Mesothelial cell of epicardium (in vitro differentiated cells): ENCODE measurements at regions not wholly inside any gene's neighbourhood (a gene's known extent, or its start where the extent isn't known, plus 50 kb on each side); places are given as distances from the start of the nearest gene placed in this dataset.
"Not testable (repeated sequence)": the region's sequence is repeated elsewhere in the genome, so short reads cannot be mapped to it uniquely, and the experiment has no call there.

Experiments used
- DNase-seq, 2 experiments: peaks; one replicate each; pipeline ENCODE4 v3.0.0; 2021; ENCODE audit warnings: low spot score in 2 of 2; ENCODE audit not compliant: unreplicated experiment in 2 of 2
- H3K27ac Mint-ChIP-seq: 2 replicates; pipeline ENCODE4 v1.8.0; 2021; ENCODE audit warnings: mixed read lengths
- H3K27me3 Mint-ChIP-seq: 2 replicates; pipeline ENCODE4 v1.8.0; 2021; ENCODE audit warnings: low read depth, mixed read lengths
- H3K36me3 Mint-ChIP-seq: 2 replicates; pipeline ENCODE4 v1.8.0; 2021; ENCODE audit warnings: mixed read lengths
- H3K4me1 Mint-ChIP-seq: 2 replicates; pipeline ENCODE4 v1.8.0; 2021; ENCODE audit warnings: mixed read lengths
- H3K4me3 Mint-ChIP-seq: 2 replicates; pipeline ENCODE4 v1.8.0; 2021; ENCODE audit warnings: mild to moderate bottlenecking, moderate library complexity, mixed read lengths
- H3K9me3 Mint-ChIP-seq: 2 replicates; pipeline ENCODE4 v1.8.0; 2021; ENCODE audit warnings: mixed read lengths
- TF ChIP-seq, protein P1 (sequence below): fragments of 200-600 bp; sonication (generic); IDR thresholded peaks from one replicate; pipeline ENCODE4 v1.5.0; 2021; ENCODE audit warnings: antibody characterized with exemption; ENCODE audit not compliant: unreplicated experiment

DNA sequence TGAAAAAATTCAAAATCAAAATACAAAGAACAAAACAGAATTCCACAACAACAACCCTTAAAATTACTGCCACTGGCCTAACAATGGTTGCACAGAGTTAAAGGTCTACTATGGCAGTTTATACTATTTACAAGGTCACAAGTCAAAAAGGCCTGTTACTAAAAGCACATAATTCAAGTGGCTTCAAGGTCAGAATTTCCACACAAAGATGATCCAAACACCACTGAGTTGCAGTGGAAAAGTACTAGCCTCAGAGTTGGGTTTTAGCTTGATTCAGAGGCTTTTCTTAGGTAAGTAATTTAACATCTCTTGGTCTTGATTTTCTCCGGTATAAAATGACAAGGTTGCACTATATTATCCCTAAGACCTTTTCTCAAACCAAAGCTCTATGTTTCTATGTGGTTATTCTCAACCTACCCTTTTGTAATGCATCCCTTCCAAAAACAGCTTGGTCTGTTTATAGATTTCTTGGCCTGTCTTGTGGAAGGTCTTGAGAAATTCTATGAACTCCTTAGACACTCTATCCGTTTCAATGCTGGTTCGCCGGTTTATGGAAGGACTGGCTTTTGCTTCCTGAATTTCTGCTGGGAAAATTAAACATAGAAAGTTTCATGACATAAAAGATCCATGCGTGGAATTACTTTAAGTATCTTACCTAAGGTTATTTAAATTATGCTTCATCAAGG, 69.5 kb downstream of the MDH2 start:
- H3K9me3 Mint-ChIP-seq, H3K36me3 Mint-ChIP-seq, DNase-seq, H3K4me3 Mint-ChIP-seq, H3K27ac Mint-ChIP-seq, H3K4me1 Mint-ChIP-seq, H3K27me3 Mint-ChIP-seq: not testable (repeated sequence)

DNA sequence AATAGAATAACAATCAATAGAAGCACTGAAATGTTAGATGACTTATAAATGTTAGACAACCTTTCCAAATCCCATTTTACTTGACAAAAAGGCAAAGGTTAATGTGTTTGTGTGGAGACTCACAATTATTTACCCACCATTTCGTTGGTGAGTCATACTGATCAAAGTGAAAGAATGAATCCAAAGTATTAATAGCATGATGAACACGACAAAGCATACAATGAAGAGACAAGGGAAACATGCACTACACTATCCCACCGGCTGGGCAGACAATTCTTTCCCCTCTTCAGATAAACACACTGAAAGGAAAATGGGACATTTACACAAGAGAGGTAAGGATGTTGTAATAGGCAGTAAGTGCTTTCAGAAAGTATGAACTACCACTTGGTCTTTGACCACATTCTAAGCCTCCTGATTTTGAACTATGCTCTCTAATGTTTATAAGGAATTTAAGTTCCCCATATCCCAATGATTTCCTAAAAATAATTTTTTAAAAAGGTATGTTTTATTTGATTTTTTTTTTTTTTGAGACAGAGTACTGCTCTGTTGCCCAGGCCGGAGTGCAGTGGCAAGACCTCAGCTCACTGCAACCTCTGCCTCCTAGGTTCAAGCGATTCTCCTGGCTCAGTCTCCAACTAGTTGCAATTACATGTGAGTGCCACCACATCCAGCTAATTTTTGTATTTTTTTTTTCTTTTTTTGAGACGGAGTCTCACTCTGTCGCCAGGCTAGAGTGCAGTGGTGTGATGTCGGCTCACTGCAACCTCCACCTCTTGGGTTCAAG, 70.5 kb downstream of the MDH2 start:
- not testable (repeated sequence) for H3K4me3 Mint-ChIP-seq, H3K36me3 Mint-ChIP-seq, H3K27me3 Mint-ChIP-seq, H3K4me1 Mint-ChIP-seq, H3K9me3 Mint-ChIP-seq, H3K27ac Mint-ChIP-seq, DNase-seq

DNA sequence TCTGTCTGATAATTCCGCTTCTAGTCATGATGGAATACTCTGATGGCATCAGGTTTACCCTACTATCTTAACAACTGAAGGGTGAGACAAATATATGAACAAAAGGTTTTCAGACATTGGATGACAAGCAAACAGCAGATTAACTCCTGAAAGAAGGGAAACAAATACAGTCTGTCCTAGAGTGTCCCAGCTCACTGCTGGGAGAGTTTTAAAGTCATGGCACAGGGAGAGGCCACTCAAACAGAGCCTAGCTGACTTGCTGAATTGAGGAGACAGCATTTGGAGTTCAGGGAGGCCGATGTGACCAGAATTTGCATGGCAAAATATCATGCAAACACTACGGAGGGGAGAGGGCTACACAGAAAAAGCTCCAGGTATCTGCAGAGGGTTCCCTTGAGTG, 73.1 kb downstream of the MDH2 start:
- no peak overlapping the region for H3K4me3 Mint-ChIP-seq
- no peak overlapping the region for H3K27ac Mint-ChIP-seq
- H3K4me1 Mint-ChIP-seq, result no peaks in the 10 kb centered on the region
- H3K27me3 Mint-ChIP-seq, result no peaks in the 10 kb centered on the region
- TF ChIP-seq, protein P1, sequence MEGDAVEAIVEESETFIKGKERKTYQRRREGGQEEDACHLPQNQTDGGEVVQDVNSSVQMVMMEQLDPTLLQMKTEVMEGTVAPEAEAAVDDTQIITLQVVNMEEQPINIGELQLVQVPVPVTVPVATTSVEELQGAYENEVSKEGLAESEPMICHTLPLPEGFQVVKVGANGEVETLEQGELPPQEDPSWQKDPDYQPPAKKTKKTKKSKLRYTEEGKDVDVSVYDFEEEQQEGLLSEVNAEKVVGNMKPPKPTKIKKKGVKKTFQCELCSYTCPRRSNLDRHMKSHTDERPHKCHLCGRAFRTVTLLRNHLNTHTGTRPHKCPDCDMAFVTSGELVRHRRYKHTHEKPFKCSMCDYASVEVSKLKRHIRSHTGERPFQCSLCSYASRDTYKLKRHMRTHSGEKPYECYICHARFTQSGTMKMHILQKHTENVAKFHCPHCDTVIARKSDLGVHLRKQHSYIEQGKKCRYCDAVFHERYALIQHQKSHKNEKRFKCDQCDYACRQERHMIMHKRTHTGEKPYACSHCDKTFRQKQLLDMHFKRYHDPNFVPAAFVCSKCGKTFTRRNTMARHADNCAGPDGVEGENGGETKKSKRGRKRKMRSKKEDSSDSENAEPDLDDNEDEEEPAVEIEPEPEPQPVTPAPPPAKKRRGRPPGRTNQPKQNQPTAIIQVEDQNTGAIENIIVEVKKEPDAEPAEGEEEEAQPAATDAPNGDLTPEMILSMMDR, result no peak
- DNase-seq, result no peak
- H3K9me3 Mint-ChIP-seq, result no peaks in the 10 kb centered on the region
- no peaks in the 10 kb centered on the region for H3K36me3 Mint-ChIP-seq

DNA sequence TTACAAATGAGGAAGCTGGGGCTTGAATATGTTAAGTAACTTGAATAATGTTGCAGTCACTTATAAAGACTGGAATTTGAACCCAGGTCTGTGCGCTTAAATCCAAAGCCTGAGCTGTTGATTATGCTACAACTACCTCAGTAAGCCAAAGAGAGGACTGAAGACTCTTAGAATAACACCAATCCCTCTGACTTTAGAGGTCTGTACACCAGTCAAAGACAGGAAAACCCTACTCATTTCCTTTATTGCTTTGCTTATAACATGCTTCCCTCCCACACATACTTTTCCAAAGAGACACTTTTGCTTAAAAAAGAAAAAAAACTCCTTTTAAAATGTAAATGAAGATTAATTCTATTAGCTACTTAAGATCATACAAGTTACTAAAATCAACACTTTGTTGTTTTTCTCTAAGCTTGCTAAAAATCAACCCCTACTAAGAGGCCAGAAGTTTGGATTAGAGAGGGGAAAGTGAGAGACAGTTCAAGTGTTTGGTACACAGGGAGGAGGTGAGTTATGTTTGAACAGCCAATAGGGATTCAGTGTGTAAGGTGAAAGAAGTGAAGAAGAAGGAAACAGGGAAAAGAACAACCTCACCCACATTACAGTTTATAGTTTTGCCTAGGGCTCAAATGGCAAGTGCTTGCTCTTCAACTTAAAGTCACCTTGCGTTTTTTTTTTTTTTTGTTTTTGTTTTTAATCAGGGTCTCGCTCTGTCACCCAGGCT, 74.8 kb downstream of the MDH2 start:
- no peak overlapping the region for H3K27ac Mint-ChIP-seq
- H3K27me3 Mint-ChIP-seq, result no peaks in the 10 kb centered on the region
- H3K4me1 Mint-ChIP-seq, result no peaks in the 10 kb centered on the region
- H3K4me3 Mint-ChIP-seq, result no peak overlapping the region
- H3K9me3 Mint-ChIP-seq, result no peaks in the 10 kb centered on the region
- H3K36me3 Mint-ChIP-seq, result no peaks in the 10 kb centered on the region
- TF ChIP-seq, protein P1, result no peak
- DNase-seq, result no peak

DNA sequence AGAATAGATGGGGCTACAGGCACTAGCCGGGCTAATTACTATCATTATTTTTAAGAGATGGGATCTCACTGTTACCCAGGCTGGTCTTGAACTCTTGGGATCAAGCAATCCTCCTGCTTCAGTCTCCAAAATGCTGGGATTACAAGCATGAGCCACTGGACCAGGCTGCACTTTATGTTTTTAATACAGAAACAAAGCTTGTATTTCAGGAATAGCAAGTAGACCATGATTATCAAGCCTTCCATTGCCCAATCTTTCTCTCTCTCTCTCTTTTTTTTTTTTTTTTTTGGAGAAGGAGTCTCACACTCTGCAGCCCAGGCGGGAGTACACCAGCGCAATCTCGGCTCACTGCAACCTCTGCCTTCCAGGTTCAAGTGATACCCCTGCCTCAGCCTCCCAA, 75.4 kb downstream of the MDH2 start:
- no peaks in the 10 kb centered on the region for H3K4me1 Mint-ChIP-seq
- H3K36me3 Mint-ChIP-seq, result no peaks in the 10 kb centered on the region
- DNase-seq, result no peak
- TF ChIP-seq, protein P1, result no peak
- H3K9me3 Mint-ChIP-seq, result no peaks in the 10 kb centered on the region
- no peaks in the 10 kb centered on the region for H3K27me3 Mint-ChIP-seq
- H3K4me3 Mint-ChIP-seq, result no peak overlapping the region
- H3K27ac Mint-ChIP-seq, result no peak overlapping the region

DNA sequence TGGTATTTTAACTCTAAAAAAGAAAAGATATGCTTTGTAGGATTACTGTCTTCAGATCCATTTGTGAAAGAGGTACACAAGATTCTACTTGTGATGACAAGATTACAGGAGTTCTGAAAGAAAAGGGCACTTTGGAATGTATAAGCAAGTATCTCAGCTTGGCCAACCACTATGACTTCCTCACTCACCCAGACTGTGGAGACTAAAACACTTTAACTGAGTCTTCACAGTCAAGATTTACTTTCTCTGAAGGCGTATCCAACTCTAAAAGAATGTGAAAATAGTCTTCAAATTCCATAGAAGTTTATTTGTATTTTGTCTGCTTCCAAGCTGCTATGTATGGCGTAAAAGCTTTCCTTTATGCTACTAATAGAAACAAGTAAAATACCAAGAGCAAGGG, 76.1 kb upstream of the SRRM3 start:
- H3K36me3 Mint-ChIP-seq, result no peaks in the 10 kb centered on the region
- no peak for DNase-seq
- H3K9me3 Mint-ChIP-seq, result no peaks in the 10 kb centered on the region
- peaks cover under 1% of the 10 kb centered on the region for H3K27me3 Mint-ChIP-seq
- no peak overlapping the region for H3K27ac Mint-ChIP-seq
- no peak overlapping the region for H3K4me3 Mint-ChIP-seq
- no peaks in the 10 kb centered on the region for H3K4me1 Mint-ChIP-seq
- TF ChIP-seq, protein P1, result no peak
